Adrenal gland (tissue), 5 donors: ENCODE measurements at regions not wholly inside any gene's neighbourhood (a gene's known extent, or its start where the extent isn't known, plus 50 kb on each side); places are given as distances from the start of the nearest gene placed in this dataset.

Experiments used
- CTCF ChIP-seq, 6 experiments: fragments of 450-650 bp in 4 of 6; fragments of 200-600 bp in 2 of 6; sonication (generic) in 1 of 6; IDR thresholded peaks; 1 replicate in 5 of 6; 2 replicates in 1 of 6; pipeline versions ENCODE4 v1.5.1 to v1.8.0; 2016 to 2021; ENCODE audit warnings: antibody characterized with exemption in 6 of 6, mild to moderate bottlenecking in 2 of 6, moderate library complexity in 1 of 6
- POLR2A ChIP-seq, 2 donors: fragments of 450-650 bp; IDR thresholded peaks; one replicate each; pipeline ENCODE4 v1.6.1; 2017; ENCODE audit warnings: antibody characterized with exemption in 2 of 2, mild to moderate bottlenecking in 2 of 2, moderate library complexity in 1 of 2
- donor health status: DM: no; HTN: no; CAD: no.

- no peak for TF ChIP-seq CTCF (IDR thresholded peaks at IDR 0.05)
- TF ChIP-seq POLR2A (IDR thresholded peaks at IDR 0.05) = no peak
Observed at GRCh38 chr13:50215399-50215798, 200.2 kb downstream of the KCNRG start.
